D721Med (cell line): ENCODE measurements at regions not wholly inside any gene's neighbourhood (a gene's known extent, or its start where the extent isn't known, plus 50 kb on each side); places are given as distances from the start of the nearest gene placed in this dataset.

Experiments
- DNase-seq: peaks from one replicate; pipeline ENCODE4 v3.0.0; 2011; ENCODE audit warnings: low spot score; ENCODE audit not compliant: insufficient read length
- FAIRE-seq: peaks from 2 replicates; lab custom pipeline; 2011; peaks lifted over from hg19 to GRCh38; lab: Jason Lieb, UNC
- TF ChIP-seq, protein P1 (sequence below): IDR thresholded peaks from 2 replicates; pipeline ENCODE4 v1.5.1; 2012; ENCODE audit warnings: mild to moderate bottlenecking, control low read depth; ENCODE audit not compliant: insufficient read depth; ENCODE audit errors: missing control alignments

DNA sequence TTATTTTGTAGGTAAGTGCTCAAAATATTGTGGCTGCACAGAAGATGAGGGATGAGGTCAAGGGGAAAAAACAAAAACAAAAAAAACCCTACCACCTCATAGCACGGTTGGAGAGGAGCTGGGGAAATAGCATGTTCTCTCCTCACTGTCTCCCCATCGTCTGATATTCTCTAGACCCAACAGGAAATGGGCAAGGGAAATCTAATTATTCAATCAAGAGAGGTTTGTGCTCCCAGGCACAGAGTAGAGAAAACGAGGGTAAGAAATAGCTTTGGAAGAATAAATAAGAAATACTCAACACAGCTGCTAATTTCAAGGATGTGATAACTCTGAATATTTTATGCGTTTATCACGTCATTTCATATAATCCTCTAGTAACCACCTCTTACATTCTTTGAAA is 619.2 kb upstream of the GNPDA2 start:
- TF ChIP-seq, protein P1, sequence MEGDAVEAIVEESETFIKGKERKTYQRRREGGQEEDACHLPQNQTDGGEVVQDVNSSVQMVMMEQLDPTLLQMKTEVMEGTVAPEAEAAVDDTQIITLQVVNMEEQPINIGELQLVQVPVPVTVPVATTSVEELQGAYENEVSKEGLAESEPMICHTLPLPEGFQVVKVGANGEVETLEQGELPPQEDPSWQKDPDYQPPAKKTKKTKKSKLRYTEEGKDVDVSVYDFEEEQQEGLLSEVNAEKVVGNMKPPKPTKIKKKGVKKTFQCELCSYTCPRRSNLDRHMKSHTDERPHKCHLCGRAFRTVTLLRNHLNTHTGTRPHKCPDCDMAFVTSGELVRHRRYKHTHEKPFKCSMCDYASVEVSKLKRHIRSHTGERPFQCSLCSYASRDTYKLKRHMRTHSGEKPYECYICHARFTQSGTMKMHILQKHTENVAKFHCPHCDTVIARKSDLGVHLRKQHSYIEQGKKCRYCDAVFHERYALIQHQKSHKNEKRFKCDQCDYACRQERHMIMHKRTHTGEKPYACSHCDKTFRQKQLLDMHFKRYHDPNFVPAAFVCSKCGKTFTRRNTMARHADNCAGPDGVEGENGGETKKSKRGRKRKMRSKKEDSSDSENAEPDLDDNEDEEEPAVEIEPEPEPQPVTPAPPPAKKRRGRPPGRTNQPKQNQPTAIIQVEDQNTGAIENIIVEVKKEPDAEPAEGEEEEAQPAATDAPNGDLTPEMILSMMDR = no peak
- no peak for DNase-seq

DNA sequence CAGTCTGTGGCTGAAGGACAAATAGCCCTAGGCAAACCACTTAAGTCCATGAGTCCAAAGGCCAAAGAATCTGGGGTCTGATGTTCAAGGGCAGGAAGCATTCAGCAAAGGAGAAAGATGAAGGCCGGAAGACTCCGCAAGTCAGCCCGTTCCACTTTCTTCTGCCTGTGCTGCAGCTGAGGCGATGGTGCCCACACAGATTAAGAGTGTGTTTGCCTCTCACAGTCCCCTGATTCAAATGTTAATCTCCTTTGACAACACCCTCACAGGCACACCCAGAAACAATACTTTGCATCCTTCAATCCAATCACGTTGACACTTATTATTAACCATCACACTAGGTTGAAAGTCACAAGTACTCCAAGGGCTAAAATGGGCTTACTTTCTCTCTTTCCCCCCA is 605.4 kb upstream of the GNPDA2 start:
- TF ChIP-seq, protein P1 = no peak
- no peak for DNase-seq
- no peak for FAIRE-seq

More for the DNA sequence above, 619.2 kb upstream of the GNPDA2 start:
- no peak for FAIRE-seq

DNA sequence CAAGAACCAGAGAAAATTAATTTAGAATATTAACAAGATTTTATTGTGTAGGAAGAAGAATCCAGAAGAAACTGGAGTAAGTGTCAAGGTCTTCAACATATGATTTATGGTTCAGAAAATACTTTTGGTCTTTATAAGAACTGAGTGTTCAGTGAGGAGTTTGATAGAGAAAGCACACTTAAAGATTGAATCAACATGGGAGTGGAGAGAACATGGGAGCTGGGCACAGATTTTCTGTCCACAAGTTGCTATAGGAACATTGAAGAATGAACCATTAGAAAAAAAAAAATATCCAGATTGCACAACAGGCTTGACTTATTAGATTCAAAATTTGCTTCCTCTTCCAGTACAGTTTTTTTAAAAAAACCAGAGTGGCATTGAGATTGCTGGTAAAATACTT is 601.2 kb upstream of the GNPDA2 start:
- FAIRE-seq (no peak), DNase-seq (no peak)
- TF ChIP-seq, protein P1 = no peak

- TF ChIP-seq, protein P1 = no peak
- FAIRE-seq = no peak
- no peak for DNase-seq
These were observed 598.4 kb upstream of the GNPDA2 start for GRCh38 chr4:45324455-45325417.

- TF ChIP-seq, protein P1 = no peak
- no peak for DNase-seq
- FAIRE-seq = no peak
These were observed 597.2 kb upstream of the GNPDA2 start for GRCh38 chr4:45323453-45324058.

GRCh38 chr4:45317739-45318138 is 591.4 kb upstream of the GNPDA2 start:
- TF ChIP-seq, protein P1 = no peak
- DNase-seq = no peak
- FAIRE-seq = no peak
